Activated T-cell treated with anti-CD3 and anti-CD28 coated beads, Interleukin-2, amount 50 U/mL, for 24 hours (primary cell): ENCODE measurements at regions not wholly inside any gene's neighbourhood (a gene's known extent, or its start where the extent isn't known, plus 50 kb on each side); places are given as distances from the start of the nearest gene placed in this dataset.
"Not testable (repeated sequence)": the region's sequence is repeated elsewhere in the genome, so short reads cannot be mapped to it uniquely, and the experiment has no call there.

Experiments
- DNase-seq: peaks from one replicate; pipeline ENCODE4 v3.0.0-alpha.2; 2020
- H3K27ac Mint-ChIP-seq: 2 replicates; pipeline ENCODE4 v1.8.0; 2020; ENCODE audit warnings: mild to moderate bottlenecking, mixed read lengths
- H3K27me3 Mint-ChIP-seq: 2 replicates; pipeline ENCODE4 v1.8.0; 2020; ENCODE audit warnings: mixed read lengths
- H3K36me3 Mint-ChIP-seq: 2 replicates; pipeline ENCODE4 v1.8.0; 2020; ENCODE audit warnings: low read depth, mixed read lengths
- H3K4me1 Mint-ChIP-seq: 2 replicates; pipeline ENCODE4 v1.8.0; 2020; ENCODE audit warnings: low read depth, mixed read lengths
- H3K4me3 Mint-ChIP-seq: 2 replicates; pipeline ENCODE4 v1.8.0; 2020; ENCODE audit warnings: mild to moderate bottlenecking, moderate library complexity, mixed read lengths
- H3K9me3 Mint-ChIP-seq: 2 replicates; pipeline ENCODE4 v1.8.0; 2020; ENCODE audit warnings: mixed read lengths

GRCh38 chr15:30688684-30689083 is 62.8 kb downstream of the ARHGAP11B start:
- H3K27ac Mint-ChIP-seq, H3K27me3 Mint-ChIP-seq, H3K4me1 Mint-ChIP-seq, DNase-seq, H3K9me3 Mint-ChIP-seq, H3K36me3 Mint-ChIP-seq, H3K4me3 Mint-ChIP-seq: not testable (repeated sequence)

GRCh38 chr15:30690153-30690552 is 64.2 kb downstream of the ARHGAP11B start:
- H3K36me3 Mint-ChIP-seq, H3K4me3 Mint-ChIP-seq, H3K27ac Mint-ChIP-seq, H3K4me1 Mint-ChIP-seq, H3K27me3 Mint-ChIP-seq, H3K9me3 Mint-ChIP-seq, DNase-seq: not testable (repeated sequence)

GRCh38 chr15:30695811-30696210 is 69.9 kb downstream of the ARHGAP11B start:
- H3K27me3 Mint-ChIP-seq, H3K27ac Mint-ChIP-seq, DNase-seq, H3K4me1 Mint-ChIP-seq, H3K4me3 Mint-ChIP-seq, H3K9me3 Mint-ChIP-seq, H3K36me3 Mint-ChIP-seq: not testable (repeated sequence)

GRCh38 chr15:30696439-30697314 is 70.7 kb downstream of the ARHGAP11B start:
- H3K4me3 Mint-ChIP-seq, result peak overlapping the region; percentile 45
- H3K4me1 Mint-ChIP-seq, H3K27me3 Mint-ChIP-seq, H3K36me3 Mint-ChIP-seq, H3K9me3 Mint-ChIP-seq: not testable (repeated sequence)
- H3K27ac Mint-ChIP-seq, result peak overlapping the region; percentile 89
- DNase-seq, result peak; percentile 34

- not testable (repeated sequence) for H3K4me3 Mint-ChIP-seq, H3K36me3 Mint-ChIP-seq, H3K9me3 Mint-ChIP-seq, DNase-seq, H3K4me1 Mint-ChIP-seq, H3K27ac Mint-ChIP-seq, H3K27me3 Mint-ChIP-seq
These were observed 71.4 kb downstream of the ARHGAP11B start for GRCh38 chr15:30697315-30697685.

GRCh38 chr15:30700006-30700597 is 74.2 kb downstream of the ARHGAP11B start:
- H3K27me3 Mint-ChIP-seq, DNase-seq, H3K4me1 Mint-ChIP-seq, H3K4me3 Mint-ChIP-seq, H3K9me3 Mint-ChIP-seq, H3K36me3 Mint-ChIP-seq, H3K27ac Mint-ChIP-seq: not testable (repeated sequence)

- not testable (repeated sequence) for H3K9me3 Mint-ChIP-seq, DNase-seq, H3K4me1 Mint-ChIP-seq, H3K27ac Mint-ChIP-seq, H3K4me3 Mint-ChIP-seq, H3K36me3 Mint-ChIP-seq, H3K27me3 Mint-ChIP-seq
These were observed 82.2 kb downstream of the ARHGAP11B start for GRCh38 chr15:30707976-30708685.

GRCh38 chr15:30708809-30709208 is 82.9 kb downstream of the ARHGAP11B start:
- not testable (repeated sequence) for H3K36me3 Mint-ChIP-seq, H3K27ac Mint-ChIP-seq, H3K27me3 Mint-ChIP-seq, DNase-seq, H3K4me3 Mint-ChIP-seq, H3K4me1 Mint-ChIP-seq, H3K9me3 Mint-ChIP-seq

GRCh38 chr15:30718038-30718643 is 92.2 kb downstream of the ARHGAP11B start:
- not testable (repeated sequence) for H3K9me3 Mint-ChIP-seq, H3K4me3 Mint-ChIP-seq, H3K27ac Mint-ChIP-seq, H3K4me1 Mint-ChIP-seq, DNase-seq, H3K27me3 Mint-ChIP-seq
- peaks cover 48% of the 10 kb centered on the region for H3K36me3 Mint-ChIP-seq

- not testable (repeated sequence) for H3K9me3 Mint-ChIP-seq, H3K27me3 Mint-ChIP-seq, DNase-seq, H3K4me3 Mint-ChIP-seq, H3K4me1 Mint-ChIP-seq
- H3K27ac Mint-ChIP-seq, result peak overlapping the region; percentile 26
- H3K36me3 Mint-ChIP-seq, result peaks cover 54% of the 10 kb centered on the region
These were observed 93.4 kb downstream of the ARHGAP11B start for GRCh38 chr15:30719363-30719762.

- not testable (repeated sequence) for H3K4me3 Mint-ChIP-seq, H3K27ac Mint-ChIP-seq
- H3K36me3 Mint-ChIP-seq, result peaks cover 52% of the 10 kb centered on the region
These were observed 94.9 kb downstream of the ARHGAP11B start for GRCh38 chr15:30720825-30721224.

GRCh38 chr15:30721529-30721928 is 95.6 kb downstream of the ARHGAP11B start:
- not testable (repeated sequence) for H3K4me1 Mint-ChIP-seq, H3K9me3 Mint-ChIP-seq, DNase-seq, H3K4me3 Mint-ChIP-seq, H3K27ac Mint-ChIP-seq, H3K27me3 Mint-ChIP-seq
- H3K36me3 Mint-ChIP-seq, result peaks cover 58% of the 10 kb centered on the region

More at GRCh38 chr15:30720825-30721224, 94.9 kb downstream of the ARHGAP11B start:
- not testable (repeated sequence) for H3K9me3 Mint-ChIP-seq, H3K27me3 Mint-ChIP-seq, DNase-seq, H3K4me1 Mint-ChIP-seq

- not testable (repeated sequence) for H3K9me3 Mint-ChIP-seq
These were observed 97.7 kb downstream of the ARHGAP11B start for GRCh38 chr15:30723540-30724175.

GRCh38 chr15:30729880-30730590 is 104.1 kb downstream of the ARHGAP11B start:
- H3K9me3 Mint-ChIP-seq, DNase-seq, H3K27ac Mint-ChIP-seq, H3K4me1 Mint-ChIP-seq, H3K27me3 Mint-ChIP-seq, H3K4me3 Mint-ChIP-seq: not testable (repeated sequence)
- peaks cover 55% of the 10 kb centered on the region for H3K36me3 Mint-ChIP-seq

More at GRCh38 chr15:30723540-30724175, 97.7 kb downstream of the ARHGAP11B start:
- not testable (repeated sequence) for H3K27ac Mint-ChIP-seq, DNase-seq, H3K4me3 Mint-ChIP-seq, H3K4me1 Mint-ChIP-seq, H3K27me3 Mint-ChIP-seq
- peaks cover 56% of the 10 kb centered on the region for H3K36me3 Mint-ChIP-seq
